ENCODE measurements at regions not wholly inside any gene's neighbourhood (a gene's known extent, or its start where the extent isn't known, plus 50 kb on each side); places are given as distances from the start of the nearest gene placed in this dataset.

DNA sequence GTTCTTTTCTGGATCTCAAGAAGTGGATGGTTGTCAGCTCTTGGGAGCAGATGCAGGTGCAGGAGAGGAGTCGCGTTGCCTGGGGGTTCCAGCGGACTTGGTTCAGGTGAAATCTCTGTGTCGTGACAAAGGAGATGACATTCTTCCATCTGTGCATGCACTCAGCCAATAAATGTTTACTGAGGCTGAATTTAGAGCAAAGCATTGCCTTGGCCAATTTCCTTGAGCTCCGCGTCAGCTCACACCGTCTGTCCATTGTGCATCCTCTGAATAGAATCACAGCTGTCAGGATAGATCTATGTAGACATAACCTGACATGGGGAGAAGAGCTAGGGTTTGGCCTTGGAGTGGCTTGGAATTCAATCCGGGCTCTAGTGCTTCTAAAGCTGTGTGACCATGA, 343.7 kb downstream of the GLRX3 start:
- TF ChIP-seq CTCF (IDR thresholded peaks at IDR 0.05) (no peak), POLR2A (IDR thresholded peaks at IDR 0.05) (no peak)
